ENCODE measurements at regions not wholly inside any gene's neighbourhood (a gene's known extent, or its start where the extent isn't known, plus 50 kb on each side); places are given as distances from the start of the nearest gene placed in this dataset.

DNA sequence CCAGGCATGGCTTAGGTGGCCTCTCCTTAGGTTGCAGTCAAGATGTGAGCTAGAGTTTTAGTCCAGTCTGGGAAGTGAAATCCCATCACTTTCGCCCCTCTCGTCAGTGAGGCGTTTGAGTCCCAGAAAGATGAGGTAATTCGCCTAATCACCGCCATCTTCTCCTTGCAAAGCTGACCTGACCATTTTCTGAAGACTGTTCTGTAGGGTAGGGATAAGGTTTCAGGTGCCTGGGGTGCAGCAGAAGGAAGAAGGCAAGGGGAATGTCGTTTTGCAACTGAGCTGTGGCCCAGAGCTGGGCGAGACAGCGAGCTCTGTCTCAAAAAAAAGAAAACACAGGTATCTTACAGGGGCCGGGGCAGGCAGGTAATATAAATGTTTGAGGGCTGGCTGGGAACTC lies 61.7 kb upstream of the CECR2 start:
- no peak overlapping the region for H2BK20ac ChIP-seq (ENCODE audit: low read depth, low read length)
- CTCF ChIA-PET: no interaction called here

More for the DNA sequence above, 61.7 kb upstream of the CECR2 start:
- TF ChIP-seq MXI1 (IDR thresholded peaks at IDR 0.05; ENCODE audit: borderline replicate concordance, low read depth, low read length) (no peak), RFX5 (IDR thresholded peaks at IDR 0.05; ENCODE audit: low read depth, low read length) (no peak), POLR2A (IDR thresholded peaks at IDR 0.05; ENCODE audit: low read depth, low read length) (no peak), CEBPB (IDR thresholded peaks at IDR 0.05; ENCODE audit: low read depth, low read length) (no peak), RAD21 (IDR thresholded peaks at IDR 0.05; ENCODE audit: low read length) (no peak), CHD1 (IDR thresholded peaks at IDR 0.05; ENCODE audit: low read depth, low read length) (no peak), NFE2L2 (IDR thresholded peaks at IDR 0.05; ENCODE audit: low read depth, low read length) (no peak), MAZ (IDR thresholded peaks at IDR 0.05; ENCODE audit: borderline replicate concordance, low read depth, low read length) (no peak)
- TF ChIP-seq, protein P1, sequence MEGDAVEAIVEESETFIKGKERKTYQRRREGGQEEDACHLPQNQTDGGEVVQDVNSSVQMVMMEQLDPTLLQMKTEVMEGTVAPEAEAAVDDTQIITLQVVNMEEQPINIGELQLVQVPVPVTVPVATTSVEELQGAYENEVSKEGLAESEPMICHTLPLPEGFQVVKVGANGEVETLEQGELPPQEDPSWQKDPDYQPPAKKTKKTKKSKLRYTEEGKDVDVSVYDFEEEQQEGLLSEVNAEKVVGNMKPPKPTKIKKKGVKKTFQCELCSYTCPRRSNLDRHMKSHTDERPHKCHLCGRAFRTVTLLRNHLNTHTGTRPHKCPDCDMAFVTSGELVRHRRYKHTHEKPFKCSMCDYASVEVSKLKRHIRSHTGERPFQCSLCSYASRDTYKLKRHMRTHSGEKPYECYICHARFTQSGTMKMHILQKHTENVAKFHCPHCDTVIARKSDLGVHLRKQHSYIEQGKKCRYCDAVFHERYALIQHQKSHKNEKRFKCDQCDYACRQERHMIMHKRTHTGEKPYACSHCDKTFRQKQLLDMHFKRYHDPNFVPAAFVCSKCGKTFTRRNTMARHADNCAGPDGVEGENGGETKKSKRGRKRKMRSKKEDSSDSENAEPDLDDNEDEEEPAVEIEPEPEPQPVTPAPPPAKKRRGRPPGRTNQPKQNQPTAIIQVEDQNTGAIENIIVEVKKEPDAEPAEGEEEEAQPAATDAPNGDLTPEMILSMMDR (conservative IDR thresholded peaks at IDR 0.05; ENCODE audit: low read depth, low read length): no peak
- TF ChIP-seq, protein P2, sequence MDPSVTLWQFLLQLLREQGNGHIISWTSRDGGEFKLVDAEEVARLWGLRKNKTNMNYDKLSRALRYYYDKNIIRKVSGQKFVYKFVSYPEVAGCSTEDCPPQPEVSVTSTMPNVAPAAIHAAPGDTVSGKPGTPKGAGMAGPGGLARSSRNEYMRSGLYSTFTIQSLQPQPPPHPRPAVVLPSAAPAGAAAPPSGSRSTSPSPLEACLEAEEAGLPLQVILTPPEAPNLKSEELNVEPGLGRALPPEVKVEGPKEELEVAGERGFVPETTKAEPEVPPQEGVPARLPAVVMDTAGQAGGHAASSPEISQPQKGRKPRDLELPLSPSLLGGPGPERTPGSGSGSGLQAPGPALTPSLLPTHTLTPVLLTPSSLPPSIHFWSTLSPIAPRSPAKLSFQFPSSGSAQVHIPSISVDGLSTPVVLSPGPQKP (IDR thresholded peaks at IDR 0.05; ENCODE audit: borderline replicate concordance, low read depth, low read length): no peak
- Histone ChIP-seq H3K56ac (ENCODE audit: extremely low read depth, insufficient read depth, low read length) (no peak overlapping the region), H3K18ac (ENCODE audit: low read depth, low read length) (no peak overlapping the region), H3K9me3 (ENCODE audit: control insufficient read depth, insufficient read depth, low read length) (0 out of 2 replicates have a peak, but pooled peaks cover 3% of the 10 kb centered on the region), H4K91ac (ENCODE audit: insufficient read depth, low read depth, low read length) (no peak overlapping the region), H2AK5ac (ENCODE audit: low read depth, low read length) (no peak overlapping the region), H3K23ac (ENCODE audit: low read depth, low read length) (no peak overlapping the region), H3K27me3 (ENCODE audit: control insufficient read depth, insufficient read depth, low read length) (no peaks in the 10 kb centered on the region), H3K79me1 (ENCODE audit: low read depth in 1 of 2, low read length in 2 of 2) (no peaks in the 10 kb centered on the region), H2BK120ac (ENCODE audit: low read depth, low read length) (no peak overlapping the region), H4K8ac (ENCODE audit: low read depth in 2 of 2, low read length in 2 of 2) (no peak overlapping the region), H3K4ac (ENCODE audit: low read depth, low read length) (no peak overlapping the region), H3K14ac (replicated peaks; ENCODE audit: low read depth, low read length) (no peak overlapping the region), H2BK5ac (ENCODE audit: low read depth, low read length, poor library complexity, severe bottlenecking) (no peak overlapping the region), H2BK15ac (ENCODE audit: low read depth, low read length) (no peak overlapping the region), H3K4me2 (ENCODE audit: low read depth, low read length) (no peak overlapping the region), H3K9ac (ENCODE audit: low read depth, low read length) (no peak overlapping the region), H3K4me1 (ENCODE audit: control insufficient read depth, insufficient read depth, low read length) (no peaks in the 10 kb centered on the region), H4K20me1 (ENCODE audit: insufficient read depth, low read length) (no peaks in the 10 kb centered on the region), H2AFZ (replicated peaks; ENCODE audit: low read length, poor library complexity) (no peak overlapping the region), H4K5ac (ENCODE audit: low read depth, low read length) (no peak overlapping the region), H3K36me3 (ENCODE audit: control insufficient read depth, insufficient read depth, low read length) (no peaks in the 10 kb centered on the region), H3K27ac (ENCODE audit: insufficient read depth, low read length) (no peak overlapping the region), H2AK9ac (replicated peaks; ENCODE audit: low read depth, low read length, poor library complexity) (no peak overlapping the region), H3K9me1 (ENCODE audit: insufficient read depth, low read length) (no peaks in the 10 kb centered on the region), H3K4me3 (ENCODE audit: insufficient read depth, low read depth, low read length) (no peak overlapping the region)
- WGBS, 2 experiments (ENCODE audit: extremely low coverage in 2 of 2, insufficient read length in 1 of 2): 57% methylated on average over 7 of the region's 9 CpGs; no CpG with 5 or more reads in 1 of the 2 experiments
- dilution Hi-C loops (cut with HindIII; ENCODE audit: low sequenced_read_pairs, unreplicated experiment): no loop called here
- in situ Hi-C loops (cut with MboI; ENCODE audit: low sequenced_read_pairs): no loop called here
- intact Hi-C loops (cut with micrococcal nuclease): no loop called here
- no peak for ATAC-seq (ENCODE audit: low read depth)
- POLR2A ChIA-PET (ENCODE audit: unreplicated experiment): interaction anchor here (0.6 kb wide), 1 partner anchor 206 kb away, joined by 4 read pairs; no protein-coding TSS in a partner anchor
- DNase-seq: no peak
- no TSS peak for BruUV-seq (replicated peaks)

Data from IMR-90 (cell line).